ENCODE measurements at regions not wholly inside any gene's neighbourhood (a gene's known extent, or its start where the extent isn't known, plus 50 kb on each side); places are given as distances from the start of the nearest gene placed in this dataset.

GRCh38 chr4:17220816-17221215 is 291.1 kb downstream of the QDPR start:
- H3K4me3 ChIP-seq = no peak overlapping the region
- no peaks in the 10 kb centered on the region for H4K20me1 ChIP-seq (ENCODE audit: low read depth)
- H3K79me2 ChIP-seq (ENCODE audit: low read depth) = no peaks in the 10 kb centered on the region
- no peaks in the 10 kb centered on the region for H3K27me3 ChIP-seq
- peaks cover 11% of the 10 kb centered on the region for H3K4me1 ChIP-seq
- no peaks in the 10 kb centered on the region for H3K9me3 ChIP-seq (ENCODE audit: low read depth)
- H3K27ac ChIP-seq = no peak overlapping the region
- Mint-ChIP-seq H3K4me3 (no peak overlapping the region), H3K9me3 (peaks cover 3% of the 10 kb centered on the region), H3K27me3 (ENCODE audit: insufficient read depth, low read depth) (no peaks in the 10 kb centered on the region), H3K36me3 (no peaks in the 10 kb centered on the region), H3K27ac (no peak overlapping the region), H3K4me1 (no peaks in the 10 kb centered on the region)
- H3K4me2 ChIP-seq = no peak overlapping the region
- no peaks in the 10 kb centered on the region for H3K36me3 ChIP-seq
- no peak for TF ChIP-seq CTCF (IDR thresholded peaks at IDR 0.05)
- no peak for TF ChIP-seq EZH2 (IDR thresholded peaks at IDR 0.05)
- TF ChIP-seq EZH2phosphoT487 (IDR thresholded peaks at IDR 0.05) = no peak
- no peak for DNase-seq (ENCODE audit: low spot score)
- no peak overlapping the region for H2AFZ ChIP-seq (replicated peaks)
- no peak overlapping the region for H3K9ac ChIP-seq
- H3F3A ChIP-seq (ENCODE audit: low read depth) = no peaks in the 10 kb centered on the region

GRCh38 chr4:17218786-17219185 is 293.1 kb downstream of the QDPR start:
- no peaks in the 10 kb centered on the region for H3K27me3 Mint-ChIP-seq (ENCODE audit: insufficient read depth, low read depth)
- Histone ChIP-seq H3K27ac (no peak overlapping the region), H3K9ac (no peak overlapping the region), H2AFZ (replicated peaks) (no peak overlapping the region), H3K4me1 (peaks cover 11% of the 10 kb centered on the region), H3K4me2 (no peak overlapping the region), H3K36me3 (no peaks in the 10 kb centered on the region), H3K4me3 (no peak overlapping the region), H4K20me1 (ENCODE audit: low read depth) (no peaks in the 10 kb centered on the region), H3K9me3 (ENCODE audit: low read depth) (peaks cover 2% of the 10 kb centered on the region), H3K79me2 (ENCODE audit: low read depth) (no peaks in the 10 kb centered on the region), H3K27me3 (no peaks in the 10 kb centered on the region), H3F3A (ENCODE audit: low read depth) (no peaks in the 10 kb centered on the region)
- DNase-seq (ENCODE audit: low spot score) = no peak
- peaks cover 20% of the 10 kb centered on the region for H3K9me3 Mint-ChIP-seq
- no peaks in the 10 kb centered on the region for H3K36me3 Mint-ChIP-seq
- TF ChIP-seq EZH2 (IDR thresholded peaks at IDR 0.05) (no peak), EZH2phosphoT487 (IDR thresholded peaks at IDR 0.05) (no peak), CTCF (IDR thresholded peaks at IDR 0.05) (no peak)
- H3K4me1 Mint-ChIP-seq = no peaks in the 10 kb centered on the region
- no peak overlapping the region for H3K4me3 Mint-ChIP-seq
- no peak overlapping the region for H3K27ac Mint-ChIP-seq

- H3K27ac Mint-ChIP-seq = no peak overlapping the region
- Histone ChIP-seq H3K36me3 (no peaks in the 10 kb centered on the region), H3K79me2 (ENCODE audit: low read depth) (no peaks in the 10 kb centered on the region), H2AFZ (replicated peaks) (no peak overlapping the region), H3K4me2 (no peak overlapping the region), H4K20me1 (ENCODE audit: low read depth) (no peaks in the 10 kb centered on the region), H3F3A (ENCODE audit: low read depth) (no peaks in the 10 kb centered on the region), H3K4me3 (no peak overlapping the region), H3K9me3 (ENCODE audit: low read depth) (no peaks in the 10 kb centered on the region), H3K27ac (no peak overlapping the region), H3K27me3 (no peaks in the 10 kb centered on the region), H3K4me1 (no peaks in the 10 kb centered on the region), H3K9ac (no peak overlapping the region)
- no peaks in the 10 kb centered on the region for H3K9me3 Mint-ChIP-seq
- TF ChIP-seq EZH2 (IDR thresholded peaks at IDR 0.05) (no peak), CTCF (IDR thresholded peaks at IDR 0.05) (no peak)
- H3K36me3 Mint-ChIP-seq = no peaks in the 10 kb centered on the region
- no peak overlapping the region for H3K4me3 Mint-ChIP-seq
- no peak for DNase-seq (ENCODE audit: low spot score)
- no peaks in the 10 kb centered on the region for H3K4me1 Mint-ChIP-seq
- no peaks in the 10 kb centered on the region for H3K27me3 Mint-ChIP-seq (ENCODE audit: insufficient read depth, low read depth)
Measured at GRCh38 chr4:17206829-17207801, 304.8 kb downstream of the QDPR start.

All from neural progenitor cell (in vitro differentiated cells).